ENCODE measurements at regions not wholly inside any gene's neighbourhood (a gene's known extent, or its start where the extent isn't known, plus 50 kb on each side); places are given as distances from the start of the nearest gene placed in this dataset.

GRCh38 chr2:226497146-226497909 is 302.3 kb downstream of the IRS1 start:
- Histone ChIP-seq H3K4me1 (ENCODE audit: insufficient read depth, low read length, poor library complexity, severe bottlenecking) (no peaks in the 10 kb centered on the region), H3K4me3 (ENCODE audit: low read depth, low read length, poor library complexity, severe bottlenecking) (no peak overlapping the region), H3K27ac (ENCODE audit: low read depth, low read length, poor library complexity, severe bottlenecking) (no peak overlapping the region), H3K9me3 (ENCODE audit: low read depth, low read length, poor library complexity, severe bottlenecking) (no peaks in the 10 kb centered on the region), H3K36me3 (ENCODE audit: insufficient read depth, low read length, poor library complexity, severe bottlenecking) (no peaks in the 10 kb centered on the region), H3K27me3 (replicated peaks; ENCODE audit: insufficient read depth, low read depth, low read length, poor library complexity) (no peaks in the 10 kb centered on the region)
- POLR2A ChIA-PET (ENCODE audit: low non-redundant PET), result no interaction called here
- DNase-seq (ENCODE audit: low spot score), result no peak
- BruUV-seq (replicated peaks), result no TSS peak
- intact Hi-C loops (cut with micrococcal nuclease; ENCODE audit: unreplicated experiment), result no loop called here
- CTCF ChIA-PET, result interaction anchor here (0.7 kb wide), 1 partner anchor 23 kb away, joined by 5 read pairs; no protein-coding TSS in a partner anchor
- TF ChIP-seq CTCF (conservative IDR thresholded peaks at IDR 0.05; ENCODE audit: low read depth, low read length), result no peak
- TF ChIP-seq EZH2 (IDR thresholded peaks at IDR 0.05; ENCODE audit: borderline replicate concordance, low read depth, low read length, poor library complexity, severe bottlenecking), result no peak

- no TSS peak for BruUV-seq (replicated peaks)
- Histone ChIP-seq H3K36me3 (ENCODE audit: insufficient read depth, low read length, poor library complexity, severe bottlenecking) (no peaks in the 10 kb centered on the region), H3K9me3 (ENCODE audit: low read depth, low read length, poor library complexity, severe bottlenecking) (no peaks in the 10 kb centered on the region), H3K27me3 (replicated peaks; ENCODE audit: insufficient read depth, low read depth, low read length, poor library complexity) (no peaks in the 10 kb centered on the region), H3K4me1 (ENCODE audit: insufficient read depth, low read length, poor library complexity, severe bottlenecking) (no peaks in the 10 kb centered on the region), H3K4me3 (ENCODE audit: low read depth, low read length, poor library complexity, severe bottlenecking) (no peak overlapping the region), H3K27ac (ENCODE audit: low read depth, low read length, poor library complexity, severe bottlenecking) (no peak overlapping the region)
- ChIA-PET CTCF (no interaction called here), POLR2A (ENCODE audit: low non-redundant PET) (no interaction called here)
- TF ChIP-seq EZH2 (IDR thresholded peaks at IDR 0.05; ENCODE audit: borderline replicate concordance, low read depth, low read length, poor library complexity, severe bottlenecking) (no peak), CTCF (conservative IDR thresholded peaks at IDR 0.05; ENCODE audit: low read depth, low read length) (no peak)
- intact Hi-C loops (cut with micrococcal nuclease; ENCODE audit: unreplicated experiment), result no loop called here
- no peak for DNase-seq (ENCODE audit: low spot score)
Measured at GRCh38 chr2:226496273-226496550, 303.4 kb downstream of the IRS1 start.

GRCh38 chr2:226495466-226496272 is 304.0 kb downstream of the IRS1 start:
- no TSS peak for BruUV-seq (replicated peaks)
- intact Hi-C loops (cut with micrococcal nuclease; ENCODE audit: unreplicated experiment), result no loop called here
- TF ChIP-seq CTCF (conservative IDR thresholded peaks at IDR 0.05; ENCODE audit: low read depth, low read length) (no peak), EZH2 (IDR thresholded peaks at IDR 0.05; ENCODE audit: borderline replicate concordance, low read depth, low read length, poor library complexity, severe bottlenecking) (no peak)
- DNase-seq (ENCODE audit: low spot score), result no peak
- ChIA-PET CTCF (no interaction called here), POLR2A (ENCODE audit: low non-redundant PET) (no interaction called here)
- Histone ChIP-seq H3K9me3 (ENCODE audit: low read depth, low read length, poor library complexity, severe bottlenecking) (no peaks in the 10 kb centered on the region), H3K36me3 (ENCODE audit: insufficient read depth, low read length, poor library complexity, severe bottlenecking) (no peaks in the 10 kb centered on the region), H3K27ac (ENCODE audit: low read depth, low read length, poor library complexity, severe bottlenecking) (no peak overlapping the region), H3K4me3 (ENCODE audit: low read depth, low read length, poor library complexity, severe bottlenecking) (no peak overlapping the region), H3K27me3 (replicated peaks; ENCODE audit: insufficient read depth, low read depth, low read length, poor library complexity) (no peaks in the 10 kb centered on the region), H3K4me1 (ENCODE audit: insufficient read depth, low read length, poor library complexity, severe bottlenecking) (no peaks in the 10 kb centered on the region)

All from A673 (cell line).